ENCODE measurements at regions not wholly inside any gene's neighbourhood (a gene's known extent, or its start where the extent isn't known, plus 50 kb on each side); places are given as distances from the start of the nearest gene placed in this dataset.

GRCh38 chr7:26614503-26614902 lies 249.9 kb downstream of the SKAP2 start:
- ATAC-seq (ENCODE audit: low read depth): no peak
- Mint-ChIP-seq H3K4me3 (no peak overlapping the region), H3K27me3 (no peaks in the 10 kb centered on the region), H3K27ac (no peak overlapping the region), H3K36me3 (ENCODE audit: low read depth) (peaks cover 9% of the 10 kb centered on the region), H3K4me1 (no peaks in the 10 kb centered on the region), H3K9me3 (no peaks in the 10 kb centered on the region)
- no peak for DNase-seq
- no peak for TF ChIP-seq CTCF (IDR thresholded peaks at IDR 0.05)
- CTCF ChIA-PET: no interaction called here
- intact Hi-C loops (cut with micrococcal nuclease): no loop called here
- POLR2A ChIA-PET: no interaction called here

- no peaks in the 10 kb centered on the region for H3K9me3 Mint-ChIP-seq
- CTCF ChIA-PET: no interaction called here
- ATAC-seq (ENCODE audit: low read depth): no peak
- DNase-seq: no peak
- POLR2A ChIA-PET: no interaction called here
- H3K27ac Mint-ChIP-seq: no peak overlapping the region
- H3K4me3 Mint-ChIP-seq: no peak overlapping the region
- intact Hi-C loops (cut with micrococcal nuclease): no loop called here
- TF ChIP-seq CTCF (IDR thresholded peaks at IDR 0.05): no peak
- peaks cover 9% of the 10 kb centered on the region for H3K36me3 Mint-ChIP-seq (ENCODE audit: low read depth)
- H3K4me1 Mint-ChIP-seq: no peaks in the 10 kb centered on the region
- no peaks in the 10 kb centered on the region for H3K27me3 Mint-ChIP-seq
Observed at GRCh38 chr7:26616235-26616634, 248.2 kb downstream of the SKAP2 start.

- no peak overlapping the region for H3K4me3 Mint-ChIP-seq
- peaks cover 9% of the 10 kb centered on the region for H3K36me3 Mint-ChIP-seq (ENCODE audit: low read depth)
- no peak for DNase-seq
- no peaks in the 10 kb centered on the region for H3K4me1 Mint-ChIP-seq
- CTCF ChIA-PET: no interaction called here
- no peak overlapping the region for H3K27ac Mint-ChIP-seq
- intact Hi-C loops (cut with micrococcal nuclease): no loop called here
- ATAC-seq (ENCODE audit: low read depth): no peak
- H3K27me3 Mint-ChIP-seq: no peaks in the 10 kb centered on the region
- H3K9me3 Mint-ChIP-seq: peaks cover 1% of the 10 kb centered on the region
- POLR2A ChIA-PET: no interaction called here
- TF ChIP-seq CTCF (IDR thresholded peaks at IDR 0.05): no peak
Observed at GRCh38 chr7:26617066-26617465, 247.3 kb downstream of the SKAP2 start.

Measured in activated B cell treated with CpG ODN at 0.5 μM for 24 hours (primary cell).